Hematopoietic multipotent progenitor cell (in vitro differentiated cells): ENCODE measurements at regions not wholly inside any gene's neighbourhood (a gene's known extent, or its start where the extent isn't known, plus 50 kb on each side); places are given as distances from the start of the nearest gene placed in this dataset.

ENCODE experiments used
- DNase-seq, 3 donors: peaks; one replicate each; pipeline ENCODE4 v3.0.0-alpha.2; 2011 to 2015; ENCODE audit warnings: low read depth in 2 of 3, low spot score in 2 of 3

GRCh38 chr10:94085766-94086437 lies 92.2 kb downstream of the PLCE1 start:
- DNase-seq: no peak

DNA sequence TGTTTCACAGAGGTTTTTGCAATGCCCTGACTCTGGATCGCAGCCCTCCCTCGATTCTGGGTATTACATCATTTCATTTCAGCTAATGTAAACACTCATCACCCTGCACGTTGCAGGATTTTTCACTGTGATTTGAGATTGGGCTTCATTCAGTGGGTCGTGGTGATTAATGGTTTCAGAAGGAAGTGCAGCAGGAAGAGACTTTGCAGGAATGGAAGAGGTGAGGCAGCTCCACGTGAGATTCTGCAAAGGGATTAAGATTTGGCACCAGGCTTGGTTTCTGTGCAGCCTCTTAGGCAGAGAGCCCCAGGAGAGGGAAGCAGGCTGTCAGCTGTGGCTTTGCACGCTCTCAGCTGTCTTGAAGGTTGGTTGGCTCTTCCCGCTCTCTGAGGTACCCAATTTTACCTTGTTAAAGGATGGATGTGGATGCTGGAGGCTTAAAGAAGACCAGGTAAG lies 95.2 kb downstream of the PLCE1 start:
- no peak for DNase-seq

GRCh38 chr10:94091649-94092048 lies 97.9 kb downstream of the PLCE1 start:
- no peak for DNase-seq

DNA sequence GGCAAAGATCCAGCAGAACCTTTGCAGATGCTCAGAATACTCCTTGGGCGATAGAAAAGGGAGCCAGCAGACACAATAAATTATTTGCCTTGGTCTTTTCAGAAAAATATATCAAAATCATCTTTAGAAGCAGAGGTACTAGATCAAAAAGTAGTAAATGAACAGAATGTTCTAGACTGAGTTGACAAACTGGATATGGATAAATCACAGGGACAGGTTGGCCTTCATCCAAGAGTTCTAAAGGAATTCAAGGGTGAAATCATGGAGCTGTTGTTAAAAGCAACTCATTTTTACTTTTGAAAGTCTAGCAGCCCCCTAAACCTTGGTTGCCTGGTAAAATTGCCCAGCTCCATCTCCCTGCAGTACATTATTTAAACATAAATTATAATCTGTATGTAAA lies 99.1 kb downstream of the PLCE1 start:
- no peak for DNase-seq

GRCh38 chr10:94093286-94093905 lies 99.7 kb downstream of the PLCE1 start:
- DNase-seq: no peak

DNA sequence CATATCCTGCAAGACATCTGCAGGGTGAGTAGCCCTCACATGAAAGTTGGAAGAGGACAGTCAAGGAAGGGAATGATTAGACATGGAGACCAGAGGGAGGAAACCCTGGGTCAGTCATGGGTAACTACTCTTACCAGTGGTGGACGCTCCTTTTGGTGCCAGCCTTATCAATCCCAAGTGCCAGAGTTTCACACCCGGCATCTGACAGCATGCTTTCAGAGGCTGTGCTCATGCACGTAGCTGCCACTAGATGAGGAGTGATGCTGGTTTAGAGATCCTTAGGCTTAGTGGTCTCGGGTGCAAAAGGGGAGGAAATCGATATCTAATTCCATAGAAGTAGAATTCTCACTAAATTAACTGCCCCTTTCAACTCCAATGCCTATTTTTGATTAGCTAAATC lies 100.8 kb downstream of the PLCE1 start:
- DNase-seq: no peak

DNA sequence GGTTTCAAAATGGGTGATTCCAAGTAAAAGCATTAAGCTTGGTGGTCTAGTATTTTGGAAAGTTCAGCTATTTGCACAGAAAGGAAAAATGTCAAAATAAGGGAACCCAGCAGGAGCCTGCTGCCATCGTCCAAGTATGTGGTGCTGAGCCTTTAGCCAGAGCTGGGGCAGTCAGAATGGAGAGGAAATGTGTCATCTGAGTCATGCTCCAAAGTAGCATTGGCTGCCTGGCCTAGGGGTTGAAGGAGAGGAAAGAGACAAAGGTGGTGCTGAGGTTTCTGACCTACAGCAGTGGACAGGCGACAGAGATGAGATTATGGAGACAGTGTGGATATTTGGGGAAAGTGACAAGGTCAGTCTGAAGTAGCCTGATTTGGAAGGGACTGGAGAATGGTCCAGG lies 103.9 kb downstream of the PLCE1 start:
- DNase-seq: no peak

- DNase-seq: no peak
These were observed 105.2 kb downstream of the PLCE1 start for GRCh38 chr10:94098896-94099295.

- DNase-seq: no peak
These were observed 108.2 kb downstream of the PLCE1 start for GRCh38 chr10:94101894-94102293.

DNA sequence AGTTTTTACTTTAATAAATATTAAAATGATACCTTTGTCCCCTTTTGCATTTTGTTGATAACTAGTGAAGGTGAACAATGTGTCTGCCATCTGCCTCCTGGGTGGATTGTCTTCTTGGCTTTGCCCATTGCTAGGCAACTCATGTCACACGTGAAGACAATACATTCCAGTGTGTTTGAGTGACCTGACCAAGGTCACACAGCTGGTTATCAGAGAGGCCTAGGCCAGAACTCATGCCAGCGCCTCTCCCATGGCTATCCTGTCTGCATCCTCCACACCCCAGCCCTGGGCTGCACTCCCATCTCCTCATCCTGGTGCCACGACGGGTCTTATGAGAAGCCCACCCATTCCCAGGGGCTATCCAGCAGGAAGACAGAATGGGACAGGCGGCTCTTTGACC lies 108.7 kb downstream of the PLCE1 start:
- no peak for DNase-seq

DNA sequence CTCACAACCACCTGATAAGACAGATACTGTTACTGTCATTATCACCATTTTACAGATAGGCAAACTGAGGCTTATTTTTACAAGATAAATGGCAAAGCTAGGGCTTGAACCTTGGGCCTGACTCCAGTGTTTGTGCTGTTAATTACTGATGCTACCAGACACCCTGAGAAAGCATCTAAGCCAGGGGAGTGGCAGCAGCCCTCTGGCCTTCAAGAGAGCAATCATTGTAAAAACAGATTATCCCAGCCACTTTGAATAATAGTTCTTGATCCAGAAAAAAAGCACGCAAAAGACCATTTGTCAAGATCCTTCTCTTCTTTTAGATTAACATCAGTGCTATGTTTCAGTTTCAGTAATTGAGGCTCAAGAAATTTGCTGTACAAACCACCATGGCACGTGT lies 109.5 kb downstream of the PLCE1 start:
- DNase-seq: no peak

DNA sequence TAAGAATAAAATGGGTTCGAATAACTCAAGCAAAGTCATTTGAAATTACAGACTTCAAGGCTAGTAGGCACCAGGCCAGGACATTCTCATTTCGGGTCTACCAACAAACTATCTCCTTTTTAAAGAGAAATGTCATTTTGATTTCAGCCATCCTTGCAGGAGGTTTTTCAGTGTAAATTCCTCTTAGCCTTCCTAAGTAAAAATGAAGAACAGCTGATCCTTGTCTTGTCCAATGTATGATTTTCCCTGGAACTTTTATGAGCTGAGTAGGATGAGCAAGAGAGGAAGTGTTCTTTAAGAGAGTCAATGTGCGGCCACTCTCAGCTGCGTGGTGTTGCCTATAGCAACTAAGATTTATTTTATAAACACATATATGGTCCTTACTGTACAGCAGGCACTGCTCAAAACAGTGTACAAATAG lies 110.1 kb downstream of the PLCE1 start:
- no peak for DNase-seq

- DNase-seq: no peak
These were observed 110.7 kb downstream of the PLCE1 start for GRCh38 chr10:94104316-94105000.

DNA sequence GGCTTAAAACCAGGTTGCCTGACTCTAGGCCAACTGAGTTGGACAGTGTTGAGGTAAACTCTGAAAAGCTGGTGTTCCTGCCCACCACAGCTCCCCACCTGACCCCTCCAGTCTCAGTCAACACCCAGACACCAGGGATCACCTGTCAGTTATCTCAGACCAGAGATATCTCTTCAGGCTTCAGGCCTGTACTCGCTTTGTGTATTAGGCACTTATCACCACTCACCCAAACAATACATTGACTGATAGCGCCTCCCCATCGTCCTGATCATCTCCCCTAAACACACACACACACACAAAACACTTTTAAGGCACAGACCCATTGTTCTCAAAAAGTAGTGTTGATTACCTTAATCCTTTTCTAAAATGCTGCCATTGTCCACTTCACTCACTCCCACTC lies 111.5 kb downstream of the PLCE1 start:
- no peak for DNase-seq

GRCh38 chr10:94107191-94107590 lies 113.5 kb downstream of the PLCE1 start:
- DNase-seq: no peak

GRCh38 chr10:94108200-94108599 lies 114.5 kb downstream of the PLCE1 start:
- no peak for DNase-seq

DNA sequence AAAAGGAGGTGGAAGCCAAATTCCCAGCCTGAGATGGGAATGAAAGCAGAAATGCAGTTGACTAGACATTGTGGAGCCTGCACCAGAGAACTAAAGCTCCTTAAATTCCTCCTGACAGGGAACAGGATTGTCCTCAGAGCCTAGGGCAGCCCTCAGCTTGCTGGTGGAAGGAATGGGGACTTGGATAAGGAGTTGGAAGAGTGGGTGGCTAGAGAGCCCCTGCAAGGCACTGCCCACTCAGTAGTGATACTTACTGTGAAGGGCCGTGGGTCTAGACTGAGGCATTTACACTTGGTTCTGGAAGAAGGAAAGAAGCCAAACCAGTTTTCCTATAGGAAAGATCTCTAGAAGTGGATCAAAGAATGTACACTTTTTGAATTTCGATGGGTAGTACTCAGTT lies 117.6 kb downstream of the PLCE1 start:
- DNase-seq: no peak

GRCh38 chr10:94112321-94112720 lies 118.6 kb downstream of the PLCE1 start:
- no peak for DNase-seq

- DNase-seq: no peak
These were observed 122.0 kb downstream of the PLCE1 start for GRCh38 chr10:94115725-94116124.

DNA sequence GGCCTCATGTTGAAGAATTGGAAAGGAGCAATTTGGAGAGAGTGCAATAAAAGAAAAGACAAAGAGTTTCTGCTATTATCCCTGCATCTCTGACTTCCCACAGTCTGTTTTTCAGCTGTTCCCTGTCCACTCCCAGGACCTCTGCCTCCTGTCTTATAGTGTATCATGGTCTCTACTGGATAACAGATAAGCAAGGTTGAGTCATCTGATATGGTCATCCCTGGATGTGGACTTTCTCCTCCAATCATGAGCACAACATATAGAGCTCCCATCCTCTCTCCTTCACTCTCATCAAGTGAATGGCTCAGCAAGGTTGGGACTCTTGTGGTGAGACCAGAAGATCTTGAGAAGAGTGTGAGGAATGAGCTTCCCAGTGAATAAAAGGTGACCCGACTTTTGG lies 123.1 kb downstream of the PLCE1 start:
- no peak for DNase-seq

- no peak for DNase-seq
These were observed 128.5 kb downstream of the PLCE1 start for GRCh38 chr10:94122211-94122610.
